Lower leg skin (tissue), 3 donors: ENCODE measurements at regions not wholly inside any gene's neighbourhood (a gene's known extent, or its start where the extent isn't known, plus 50 kb on each side); places are given as distances from the start of the nearest gene placed in this dataset.

Experiments used
- CTCF ChIP-seq, 3 donors: fragments of 450-650 bp; IDR thresholded peaks; one replicate each; pipeline ENCODE4 v1.5.1; 2016; ENCODE audit warnings: antibody characterized with exemption in 3 of 3, mild to moderate bottlenecking in 3 of 3, moderate library complexity in 2 of 3
- POLR2A ChIP-seq, 2 donors: fragments of 450-650 bp; IDR thresholded peaks; one replicate each; pipeline ENCODE4 v1.6.1; 2016 to 2017; ENCODE audit warnings: antibody characterized with exemption in 2 of 2, mild to moderate bottlenecking in 1 of 2, moderate library complexity in 1 of 2

DNA sequence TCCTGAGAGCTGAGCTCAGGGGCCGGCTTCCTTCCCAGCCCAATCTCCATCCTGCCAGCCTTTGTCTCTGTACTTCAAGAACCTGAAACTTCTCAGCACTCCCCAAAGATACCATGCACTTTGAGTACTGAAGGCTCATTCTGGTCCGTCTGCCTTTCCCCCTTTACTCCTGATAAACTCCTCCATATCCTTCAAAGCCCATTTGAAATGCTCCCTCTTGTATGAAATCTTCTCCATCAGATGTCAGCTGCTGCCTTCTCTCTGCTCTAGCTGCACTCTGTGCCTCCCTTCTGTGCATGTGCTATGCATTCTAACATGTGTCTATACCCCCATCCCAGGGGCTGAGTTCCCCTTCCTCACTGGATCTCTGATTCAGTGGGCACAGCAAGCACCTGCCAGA is 52.1 kb downstream of the PITPNM2 start:
- TF ChIP-seq CTCF (IDR thresholded peaks at IDR 0.05) (no peak), POLR2A (IDR thresholded peaks at IDR 0.05) (no peak)
